ENCODE measurements at regions not wholly inside any gene's neighbourhood (a gene's known extent, or its start where the extent isn't known, plus 50 kb on each side); places are given as distances from the start of the nearest gene placed in this dataset.

DNA sequence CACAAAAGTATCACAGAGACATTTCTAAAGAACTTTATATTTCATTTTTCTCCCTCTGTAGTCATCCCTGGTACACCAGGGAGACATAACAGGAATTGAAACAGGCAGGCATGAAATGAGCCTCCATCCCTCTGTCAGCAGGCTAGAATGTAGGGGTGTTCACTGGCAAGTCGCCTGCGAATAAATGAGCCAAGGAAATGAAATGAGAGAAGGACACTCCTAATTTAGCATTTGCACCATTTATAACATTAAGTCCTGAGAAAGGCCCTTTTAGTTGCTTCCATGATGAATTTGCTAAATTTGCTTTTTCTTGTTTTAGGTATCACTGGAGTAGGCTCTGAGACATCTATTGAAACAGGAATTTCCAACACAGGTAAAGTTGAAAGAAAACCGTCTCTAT is 192.4 kb upstream of the CNTN1 start:
- no peaks in the 10 kb centered on the region for H3K36me3 Mint-ChIP-seq
- ChIA-PET CTCF (no interaction called here), POLR2A (no interaction called here)
- intact Hi-C loops (cut with micrococcal nuclease) = no loop called here
- no peaks in the 10 kb centered on the region for H3K4me1 Mint-ChIP-seq (ENCODE audit: low read depth)
- DNase-seq = no peak
- H3K27me3 Mint-ChIP-seq = no peaks in the 10 kb centered on the region
- H3K9me3 Mint-ChIP-seq = no peaks in the 10 kb centered on the region
- no peak overlapping the region for H3K27ac Mint-ChIP-seq
- no peak overlapping the region for H3K4me3 Mint-ChIP-seq

DNA sequence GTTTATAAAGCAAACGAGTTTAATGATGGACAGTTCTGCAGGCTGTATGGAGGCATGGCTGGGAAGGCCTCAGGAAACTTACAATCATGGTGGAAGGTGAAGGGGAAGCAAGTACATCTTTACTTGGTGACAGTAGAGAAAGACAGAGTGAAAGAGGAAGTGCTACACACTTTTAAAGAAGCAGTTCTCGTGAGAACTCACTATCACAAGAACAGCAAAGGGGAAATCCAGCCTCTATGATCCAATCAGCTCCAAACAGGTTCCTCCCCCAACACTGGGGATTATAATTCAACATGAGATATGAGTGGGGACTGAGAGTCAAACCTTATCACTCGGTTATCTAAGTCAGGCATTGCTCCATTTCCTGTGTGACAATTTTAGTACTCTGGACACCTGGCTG is 189.9 kb upstream of the CNTN1 start:
- POLR2A ChIA-PET = no interaction called here
- Mint-ChIP-seq H3K4me1 (ENCODE audit: low read depth) (no peaks in the 10 kb centered on the region), H3K9me3 (no peaks in the 10 kb centered on the region), H3K4me3 (no peak overlapping the region), H3K27me3 (no peaks in the 10 kb centered on the region), H3K36me3 (no peaks in the 10 kb centered on the region), H3K27ac (no peak overlapping the region)
- intact Hi-C loops (cut with micrococcal nuclease) = no loop called here
- DNase-seq = no peak
- CTCF ChIA-PET = no interaction called here

DNA sequence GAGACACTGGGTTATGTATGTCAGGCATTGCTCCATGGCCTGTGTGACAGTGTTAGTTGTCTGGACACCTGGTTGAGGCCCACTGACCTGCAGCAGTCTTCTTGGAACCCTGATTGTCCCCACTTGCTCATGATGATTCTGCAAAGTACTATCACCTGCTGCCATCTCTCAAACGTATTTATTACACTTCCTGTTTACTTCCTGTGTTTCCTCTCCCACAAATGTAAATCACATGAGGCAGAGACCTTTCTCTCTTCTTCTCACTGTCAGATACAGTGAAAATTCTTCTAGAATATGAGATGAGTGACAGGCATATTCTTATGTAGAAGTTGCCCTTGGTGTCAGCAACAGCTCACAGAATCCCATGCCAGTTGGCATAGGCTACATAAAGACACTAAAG is 186.9 kb upstream of the CNTN1 start:
- H3K36me3 Mint-ChIP-seq = no peaks in the 10 kb centered on the region
- DNase-seq = no peak
- POLR2A ChIA-PET = no interaction called here
- CTCF ChIA-PET = no interaction called here
- no peak overlapping the region for H3K4me3 Mint-ChIP-seq
- intact Hi-C loops (cut with micrococcal nuclease) = no loop called here
- no peaks in the 10 kb centered on the region for H3K4me1 Mint-ChIP-seq (ENCODE audit: low read depth)
- H3K27me3 Mint-ChIP-seq = no peaks in the 10 kb centered on the region
- no peak overlapping the region for H3K27ac Mint-ChIP-seq
- no peaks in the 10 kb centered on the region for H3K9me3 Mint-ChIP-seq

DNA sequence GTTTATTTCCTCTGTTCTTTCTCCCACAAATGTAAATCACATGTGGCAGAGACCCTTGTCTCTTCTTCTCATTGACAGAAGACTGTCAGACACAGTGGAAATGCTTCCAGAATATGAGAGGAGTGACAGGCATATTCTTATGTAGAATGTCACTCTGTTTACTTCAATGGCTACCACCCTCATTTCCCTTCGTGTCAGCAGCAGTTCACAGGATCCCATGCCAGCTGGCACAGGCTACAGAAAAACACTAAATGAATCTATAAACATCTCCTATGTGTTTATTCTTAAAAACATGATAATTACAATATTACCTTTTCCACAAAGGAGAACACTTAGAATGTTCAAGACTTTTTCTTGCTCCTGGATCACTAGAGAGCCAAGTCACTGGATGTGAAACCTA is 183.8 kb upstream of the CNTN1 start:
- Mint-ChIP-seq H3K4me1 (ENCODE audit: low read depth) (no peaks in the 10 kb centered on the region), H3K4me3 (no peak overlapping the region), H3K27ac (no peak overlapping the region), H3K27me3 (no peaks in the 10 kb centered on the region), H3K9me3 (no peaks in the 10 kb centered on the region), H3K36me3 (no peaks in the 10 kb centered on the region)
- intact Hi-C loops (cut with micrococcal nuclease) = no loop called here
- ChIA-PET CTCF (no interaction called here), POLR2A (no interaction called here)
- no peak for DNase-seq

DNA sequence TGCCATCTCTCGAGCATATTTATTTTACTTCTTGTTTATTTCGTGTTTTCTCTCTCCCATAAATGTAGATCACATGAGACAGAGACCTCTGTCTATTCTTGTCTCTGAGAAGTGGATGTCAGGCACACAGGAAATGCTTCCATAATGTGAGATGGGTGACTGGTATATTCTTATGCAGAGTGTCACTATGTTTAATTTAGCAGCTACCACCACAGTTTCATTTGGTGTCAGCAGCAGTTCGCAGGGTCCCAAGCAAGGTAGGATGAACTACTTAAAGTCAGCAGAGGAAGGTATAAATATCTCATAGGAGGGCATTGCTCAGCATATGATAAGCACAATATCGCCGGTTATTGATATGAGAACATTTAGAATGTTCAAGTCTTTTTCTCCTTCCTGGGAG is 180.9 kb upstream of the CNTN1 start:
- POLR2A ChIA-PET = no interaction called here
- DNase-seq = no peak
- Mint-ChIP-seq H3K36me3 (no peaks in the 10 kb centered on the region), H3K4me1 (ENCODE audit: low read depth) (no peaks in the 10 kb centered on the region), H3K9me3 (no peaks in the 10 kb centered on the region), H3K27me3 (no peaks in the 10 kb centered on the region), H3K4me3 (no peak overlapping the region), H3K27ac (no peak overlapping the region)
- intact Hi-C loops (cut with micrococcal nuclease) = no loop called here
- CTCF ChIA-PET = no interaction called here

DNA sequence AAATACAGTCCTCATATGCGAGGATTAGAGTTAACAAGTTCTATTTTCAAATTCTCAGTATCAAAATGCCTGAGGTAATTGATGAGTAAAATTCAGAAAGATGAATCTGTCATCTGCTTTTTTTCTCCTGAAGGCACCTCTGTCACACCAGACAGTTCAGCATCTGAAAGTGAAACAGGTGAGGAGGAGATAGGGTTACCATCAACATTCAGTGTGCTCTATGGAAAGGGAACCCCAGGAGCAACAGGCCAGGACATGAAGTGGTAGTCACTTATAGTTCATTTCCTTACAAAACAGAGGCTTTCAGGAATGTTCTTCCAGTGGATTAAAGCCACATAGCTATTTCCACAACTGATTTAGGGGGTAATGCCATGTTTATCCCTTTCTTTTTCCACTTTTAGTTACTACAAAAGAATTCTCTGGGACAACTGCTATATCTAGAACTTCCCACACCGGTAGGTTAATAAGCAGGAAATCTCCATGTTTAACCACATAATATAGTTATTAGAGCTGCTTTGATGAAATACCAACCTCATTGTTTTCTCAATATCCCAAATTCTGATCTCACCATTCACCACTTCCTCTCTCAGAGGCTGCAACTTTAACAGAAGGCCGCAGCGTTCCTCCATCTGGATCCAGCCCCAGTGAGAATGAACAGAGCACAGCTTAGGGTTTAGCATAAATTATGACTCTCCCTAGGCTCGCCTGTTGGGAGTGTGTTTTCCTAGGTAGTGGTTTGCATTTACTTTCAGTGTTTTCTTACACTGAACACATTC is 177.0 kb upstream of the CNTN1 start:
- intact Hi-C loops (cut with micrococcal nuclease) = no loop called here
- H3K27me3 Mint-ChIP-seq = no peaks in the 10 kb centered on the region
- ChIA-PET POLR2A (no interaction called here), CTCF (no interaction called here)
- H3K4me1 Mint-ChIP-seq (ENCODE audit: low read depth) = no peaks in the 10 kb centered on the region
- no peak overlapping the region for H3K4me3 Mint-ChIP-seq
- no peaks in the 10 kb centered on the region for H3K9me3 Mint-ChIP-seq
- no peak overlapping the region for H3K27ac Mint-ChIP-seq
- no peak for DNase-seq
- no peaks in the 10 kb centered on the region for H3K36me3 Mint-ChIP-seq

DNA sequence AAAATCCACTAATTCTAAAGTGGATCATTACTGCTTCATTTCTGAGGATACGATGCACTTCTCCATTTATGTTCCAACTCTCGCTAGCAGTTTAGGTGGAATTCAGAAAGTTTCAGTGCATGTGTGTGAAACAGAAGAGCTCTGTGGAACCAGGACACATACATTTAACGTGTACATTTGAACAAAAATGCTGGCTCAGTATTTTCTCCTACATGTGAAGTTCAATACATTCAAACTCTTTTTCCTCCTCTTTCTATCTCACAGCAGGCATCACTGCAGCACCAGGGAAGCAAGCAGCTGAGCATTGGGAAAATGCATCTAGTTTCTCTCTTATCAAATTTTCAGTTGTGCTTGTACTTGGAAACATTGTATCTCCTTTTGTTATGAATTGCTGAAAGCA is 169.4 kb upstream of the CNTN1 start:
- Mint-ChIP-seq H3K27ac (no peak overlapping the region), H3K9me3 (no peaks in the 10 kb centered on the region), H3K27me3 (no peaks in the 10 kb centered on the region), H3K4me3 (no peak overlapping the region), H3K4me1 (ENCODE audit: low read depth) (no peaks in the 10 kb centered on the region), H3K36me3 (no peaks in the 10 kb centered on the region)
- CTCF ChIA-PET = no interaction called here
- intact Hi-C loops (cut with micrococcal nuclease) = no loop called here
- no peak for DNase-seq
- POLR2A ChIA-PET = no interaction called here

- ChIA-PET CTCF (no interaction called here), POLR2A (no interaction called here)
- no peaks in the 10 kb centered on the region for H3K27me3 Mint-ChIP-seq
- no peaks in the 10 kb centered on the region for H3K36me3 Mint-ChIP-seq
- H3K9me3 Mint-ChIP-seq = no peaks in the 10 kb centered on the region
- DNase-seq = no peak
- no peaks in the 10 kb centered on the region for H3K4me1 Mint-ChIP-seq (ENCODE audit: low read depth)
- H3K4me3 Mint-ChIP-seq = no peak overlapping the region
- no peak overlapping the region for H3K27ac Mint-ChIP-seq
- intact Hi-C loops (cut with micrococcal nuclease) = no loop called here
These were observed 167.2 kb upstream of the CNTN1 start for GRCh38 chr12:40525054-40525453.

DNA sequence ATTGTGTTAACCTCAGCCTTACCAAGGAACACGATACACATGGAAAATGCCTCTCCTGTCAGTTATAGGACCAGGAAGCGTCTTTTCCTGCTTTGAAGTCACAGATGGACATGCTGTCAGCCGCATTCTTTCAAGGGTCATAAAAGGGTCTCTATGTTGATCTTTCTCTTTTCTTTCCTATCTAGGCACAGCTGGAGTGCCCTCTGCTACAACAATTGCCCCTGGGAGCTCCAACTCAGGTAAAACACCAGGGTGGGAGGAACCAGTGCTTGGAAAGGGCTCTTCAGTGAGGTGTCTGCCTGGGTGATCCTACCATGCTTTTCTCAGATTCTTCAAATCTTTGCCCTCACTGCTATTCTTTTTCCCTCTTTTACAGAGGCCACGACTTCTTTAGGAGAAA is 157.4 kb upstream of the CNTN1 start:
- POLR2A ChIA-PET = no interaction called here
- H3K4me3 Mint-ChIP-seq = no peak overlapping the region
- H3K27ac Mint-ChIP-seq = no peak overlapping the region
- no peak for DNase-seq
- intact Hi-C loops (cut with micrococcal nuclease) = no loop called here
- no peaks in the 10 kb centered on the region for H3K4me1 Mint-ChIP-seq (ENCODE audit: low read depth)
- peaks cover 6% of the 10 kb centered on the region for H3K9me3 Mint-ChIP-seq
- H3K27me3 Mint-ChIP-seq = no peaks in the 10 kb centered on the region
- CTCF ChIA-PET = no interaction called here
- H3K36me3 Mint-ChIP-seq = no peaks in the 10 kb centered on the region

DNA sequence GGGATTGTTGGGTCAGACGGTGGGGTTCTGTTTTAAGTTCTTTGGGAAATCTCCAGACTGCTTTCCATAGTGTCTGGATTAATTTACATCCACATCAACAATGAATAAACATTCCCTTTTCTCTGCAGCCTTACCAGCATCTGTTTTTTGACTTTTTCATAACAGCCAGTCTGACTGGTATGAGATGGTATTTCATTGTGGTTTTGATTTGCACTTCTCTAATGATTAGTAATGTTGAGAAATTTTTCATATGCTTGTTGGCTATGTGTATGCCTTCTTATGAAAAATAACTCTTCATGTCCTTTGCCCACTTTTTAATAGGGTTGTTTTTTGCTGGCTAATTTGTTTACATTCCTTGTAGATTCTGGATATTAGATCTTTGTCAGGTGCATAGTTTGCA is 140.8 kb upstream of the CNTN1 start:
- CTCF ChIA-PET = no interaction called here
- POLR2A ChIA-PET = no interaction called here
- H3K36me3 Mint-ChIP-seq = no peaks in the 10 kb centered on the region
- H3K9me3 Mint-ChIP-seq = peaks cover 13% of the 10 kb centered on the region
- no peak for DNase-seq
- no peaks in the 10 kb centered on the region for H3K4me1 Mint-ChIP-seq (ENCODE audit: low read depth)
- no peak overlapping the region for H3K27ac Mint-ChIP-seq
- no peak overlapping the region for H3K4me3 Mint-ChIP-seq
- intact Hi-C loops (cut with micrococcal nuclease) = no loop called here
- H3K27me3 Mint-ChIP-seq = no peaks in the 10 kb centered on the region

DNA sequence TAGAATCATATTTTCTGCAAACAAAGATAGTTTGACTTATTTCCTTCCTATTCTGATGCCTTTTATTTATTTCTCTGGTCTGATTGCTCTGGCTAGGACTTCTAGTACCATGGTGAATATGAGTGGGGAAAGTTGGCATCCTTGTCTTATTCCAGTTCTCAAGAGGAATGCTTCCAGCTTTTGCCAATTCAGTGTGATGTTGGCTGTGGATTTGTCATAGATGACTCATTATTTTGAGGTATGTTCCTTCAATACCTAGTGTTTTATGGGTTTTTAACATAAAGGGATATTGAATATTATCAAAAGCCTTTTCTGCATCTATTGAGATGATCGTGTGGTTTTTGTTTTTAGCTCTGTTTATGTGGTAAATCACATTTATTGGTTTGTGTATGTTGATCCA is 139.4 kb upstream of the CNTN1 start:
- no peak overlapping the region for H3K27ac Mint-ChIP-seq
- ChIA-PET CTCF (no interaction called here), POLR2A (no interaction called here)
- intact Hi-C loops (cut with micrococcal nuclease) = no loop called here
- no peaks in the 10 kb centered on the region for H3K4me1 Mint-ChIP-seq (ENCODE audit: low read depth)
- no peak for DNase-seq
- H3K36me3 Mint-ChIP-seq = no peaks in the 10 kb centered on the region
- H3K27me3 Mint-ChIP-seq = no peaks in the 10 kb centered on the region
- no peak overlapping the region for H3K4me3 Mint-ChIP-seq
- peaks cover 13% of the 10 kb centered on the region for H3K9me3 Mint-ChIP-seq

DNA sequence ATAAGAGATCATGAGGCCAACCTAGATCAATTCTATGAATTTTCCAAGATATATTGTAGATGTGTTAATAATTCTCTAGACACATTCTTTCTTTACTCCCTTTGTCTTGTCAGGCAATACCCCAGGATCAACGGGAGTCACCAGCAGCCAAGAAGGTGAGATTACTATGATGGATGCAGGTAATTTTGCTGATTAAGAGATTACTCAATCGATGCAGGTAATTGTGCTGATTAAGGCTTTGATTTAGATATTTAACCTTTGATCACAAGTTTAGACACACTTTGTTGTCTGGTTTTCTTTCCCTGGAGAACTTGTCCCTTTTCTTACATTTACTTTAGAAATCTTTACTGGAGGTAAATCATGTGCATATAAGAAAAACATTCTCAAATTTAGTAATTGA is 134.3 kb upstream of the CNTN1 start:
- no peak for DNase-seq
- POLR2A ChIA-PET = no interaction called here
- CTCF ChIA-PET = no interaction called here
- H3K36me3 Mint-ChIP-seq = no peaks in the 10 kb centered on the region
- H3K4me1 Mint-ChIP-seq (ENCODE audit: low read depth) = no peaks in the 10 kb centered on the region
- intact Hi-C loops (cut with micrococcal nuclease) = no loop called here
- H3K27me3 Mint-ChIP-seq = no peaks in the 10 kb centered on the region
- no peak overlapping the region for H3K4me3 Mint-ChIP-seq
- no peaks in the 10 kb centered on the region for H3K9me3 Mint-ChIP-seq
- H3K27ac Mint-ChIP-seq = no peak overlapping the region

- no peak overlapping the region for H3K27ac Mint-ChIP-seq
- ChIA-PET POLR2A (no interaction called here), CTCF (no interaction called here)
- no peaks in the 10 kb centered on the region for H3K36me3 Mint-ChIP-seq
- intact Hi-C loops (cut with micrococcal nuclease) = no loop called here
- no peaks in the 10 kb centered on the region for H3K27me3 Mint-ChIP-seq
- no peaks in the 10 kb centered on the region for H3K9me3 Mint-ChIP-seq
- no peak for DNase-seq
- H3K4me1 Mint-ChIP-seq (ENCODE audit: low read depth) = no peaks in the 10 kb centered on the region
- no peak overlapping the region for H3K4me3 Mint-ChIP-seq
These were observed 132.4 kb upstream of the CNTN1 start for GRCh38 chr12:40559865-40560264.

GRCh38 chr12:40560848-40561247 is 131.4 kb upstream of the CNTN1 start:
- CTCF ChIA-PET = interaction anchor here (0.6 kb wide), 1 partner anchor 453 kb away, joined by 3 read pairs; no protein-coding TSS in a partner anchor
- intact Hi-C loops (cut with micrococcal nuclease) = no loop called here
- DNase-seq = no peak
- no peaks in the 10 kb centered on the region for H3K36me3 Mint-ChIP-seq
- no peaks in the 10 kb centered on the region for H3K4me1 Mint-ChIP-seq (ENCODE audit: low read depth)
- no peaks in the 10 kb centered on the region for H3K9me3 Mint-ChIP-seq
- no peaks in the 10 kb centered on the region for H3K27me3 Mint-ChIP-seq
- POLR2A ChIA-PET = no interaction called here
- no peak overlapping the region for H3K4me3 Mint-ChIP-seq
- H3K27ac Mint-ChIP-seq = no peak overlapping the region

All from activated CD4-positive, alpha-beta memory T cell treated with anti-CD3 and anti-CD28 coated beads for 36 hours (primary cell).